ENCODE measurements at regions not wholly inside any gene's neighbourhood (a gene's known extent, or its start where the extent isn't known, plus 50 kb on each side); places are given as distances from the start of the nearest gene placed in this dataset.

DNA sequence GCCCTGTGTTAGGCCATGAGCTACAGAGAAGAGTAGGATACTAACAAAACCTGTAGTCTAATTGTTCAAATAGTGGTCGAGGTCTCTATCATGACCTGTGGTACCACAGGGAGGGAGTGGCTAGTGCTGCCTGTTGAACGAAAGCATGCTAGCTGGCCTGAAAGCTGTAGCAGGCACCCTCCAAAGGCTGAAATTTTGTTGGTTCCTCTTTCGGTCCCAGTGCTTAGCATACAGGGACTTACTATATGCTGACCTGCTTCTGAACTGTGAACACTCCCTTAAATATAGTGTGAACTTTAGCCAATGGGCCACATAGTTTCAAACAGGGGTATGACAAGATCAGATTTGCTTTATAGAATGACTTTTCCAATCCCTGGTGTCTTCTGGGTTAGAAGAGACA lies 113.4 kb downstream of the PJA1 start:
- Histone ChIP-seq H3K4me1 (ENCODE audit: insufficient read depth, low read length) (0 out of 2 replicates have a peak, but pooled peaks cover 2% of the 10 kb centered on the region), H3K27me3 (ENCODE audit: insufficient read depth, low read length) (no peaks in the 10 kb centered on the region), H3K36me3 (ENCODE audit: insufficient read depth, low read depth, low read length) (no peaks in the 10 kb centered on the region), H3K27ac (ENCODE audit: low read length) (no peak overlapping the region), H3K9me3 (ENCODE audit: insufficient read depth, low read depth, low read length) (no peaks in the 10 kb centered on the region), H3K9ac (ENCODE audit: low read depth, low read length) (no peak overlapping the region), H3K4me3 (ENCODE audit: low read length) (no peak overlapping the region)

DNA sequence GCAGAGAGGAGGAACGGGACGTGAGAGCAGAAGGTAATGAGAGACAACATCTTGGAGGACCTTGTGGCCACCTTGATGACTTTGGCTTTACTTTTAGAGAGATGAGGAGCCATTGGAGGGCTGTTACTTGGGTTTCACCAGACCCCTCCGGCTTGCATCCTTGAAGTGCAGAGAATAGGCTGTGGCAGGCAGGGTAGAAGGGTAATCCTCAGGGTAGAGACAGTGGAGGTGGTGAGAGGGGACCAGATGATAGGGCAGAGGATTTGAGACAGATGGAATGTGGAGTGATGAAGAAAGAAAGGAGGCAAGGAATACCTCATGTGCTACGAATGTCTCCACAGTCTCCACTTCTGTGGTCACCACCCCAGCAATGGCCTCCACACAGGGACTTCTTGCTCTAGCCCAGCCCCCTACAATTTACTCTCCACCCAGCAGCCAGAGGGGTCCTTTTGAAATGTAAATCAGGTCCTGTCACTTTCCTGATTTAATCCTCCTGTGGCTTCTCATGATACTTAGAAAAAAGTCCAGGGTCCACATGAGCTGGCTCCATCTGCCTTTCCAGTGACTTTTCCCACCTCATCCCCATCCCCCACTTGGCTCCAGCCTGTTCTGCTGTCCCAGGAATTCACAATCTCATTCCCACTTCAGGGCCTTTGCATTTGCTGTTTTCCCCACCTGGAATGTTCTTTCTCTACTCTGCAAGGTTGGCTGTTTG lies 115.0 kb downstream of the PJA1 start:
- no peak overlapping the region for H3K4me3 ChIP-seq (ENCODE audit: low read length)
- no peak overlapping the region for H3K27ac ChIP-seq (ENCODE audit: low read length)
- H3K27me3 ChIP-seq (ENCODE audit: insufficient read depth, low read length), result no peaks in the 10 kb centered on the region
- H3K9ac ChIP-seq (ENCODE audit: low read depth, low read length), result no peak overlapping the region
- H3K4me1 ChIP-seq (ENCODE audit: insufficient read depth, low read length), result 0 out of 2 replicates have a peak, but pooled peaks cover 2% of the 10 kb centered on the region
- H3K36me3 ChIP-seq (ENCODE audit: insufficient read depth, low read depth, low read length), result no peaks in the 10 kb centered on the region
- no peaks in the 10 kb centered on the region for H3K9me3 ChIP-seq (ENCODE audit: insufficient read depth, low read depth, low read length)

- Histone ChIP-seq H3K9me3 (ENCODE audit: insufficient read depth, low read depth, low read length) (no peaks in the 10 kb centered on the region), H3K27me3 (ENCODE audit: insufficient read depth, low read length) (no peaks in the 10 kb centered on the region), H3K36me3 (ENCODE audit: insufficient read depth, low read depth, low read length) (no peaks in the 10 kb centered on the region), H3K27ac (ENCODE audit: low read length) (no peak overlapping the region), H3K4me1 (ENCODE audit: insufficient read depth, low read length) (0 out of 2 replicates have a peak, but pooled peaks cover 2% of the 10 kb centered on the region), H3K4me3 (ENCODE audit: low read length) (no peak overlapping the region), H3K9ac (ENCODE audit: low read depth, low read length) (no peak overlapping the region)
Observed at GRCh38 chrX:69046996-69047490, 118.2 kb downstream of the PJA1 start.

GRCh38 chrX:69045616-69046345 lies 119.5 kb downstream of the PJA1 start:
- 0 out of 2 replicates have a peak, but pooled peaks cover 2% of the 10 kb centered on the region for H3K4me1 ChIP-seq (ENCODE audit: insufficient read depth, low read length)
- H3K9ac ChIP-seq (ENCODE audit: low read depth, low read length), result no peak overlapping the region
- H3K27ac ChIP-seq (ENCODE audit: low read length), result no peak overlapping the region
- no peaks in the 10 kb centered on the region for H3K27me3 ChIP-seq (ENCODE audit: insufficient read depth, low read length)
- H3K36me3 ChIP-seq (ENCODE audit: insufficient read depth, low read depth, low read length), result no peaks in the 10 kb centered on the region
- H3K4me3 ChIP-seq (ENCODE audit: low read length), result no peak overlapping the region
- H3K9me3 ChIP-seq (ENCODE audit: insufficient read depth, low read depth, low read length), result no peaks in the 10 kb centered on the region

DNA sequence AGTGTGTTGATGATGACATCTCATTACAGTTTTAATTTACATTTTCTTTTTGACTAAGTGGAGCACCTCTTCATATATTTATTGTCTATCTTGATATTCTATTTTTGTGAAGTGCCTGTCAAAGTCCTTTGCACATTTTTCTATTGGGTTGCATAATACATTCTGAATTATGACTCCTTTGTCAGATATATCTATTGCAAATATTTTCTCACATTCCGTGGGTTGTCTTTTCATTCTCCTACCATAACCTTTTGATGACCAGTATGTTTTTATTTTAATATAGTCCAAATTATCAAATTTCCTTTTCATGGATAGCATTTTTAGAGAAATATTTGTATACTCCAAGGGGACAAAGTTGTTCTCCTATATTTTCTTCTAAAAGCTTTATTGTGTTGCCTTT lies 126.4 kb downstream of the PJA1 start:
- H3K27me3 ChIP-seq (ENCODE audit: insufficient read depth, low read length), result no peaks in the 10 kb centered on the region
- H3K36me3 ChIP-seq (ENCODE audit: insufficient read depth, low read depth, low read length), result no peaks in the 10 kb centered on the region
- no peaks in the 10 kb centered on the region for H3K9me3 ChIP-seq (ENCODE audit: insufficient read depth, low read depth, low read length)
- peaks cover 5% of the 10 kb centered on the region; the same call in 1 of the 2 replicates for H3K4me1 ChIP-seq (ENCODE audit: insufficient read depth, low read length)
- no peak overlapping the region for H3K9ac ChIP-seq (ENCODE audit: low read depth, low read length)
- no peak overlapping the region for H3K27ac ChIP-seq (ENCODE audit: low read length)
- H3K4me3 ChIP-seq (ENCODE audit: low read length), result no peak overlapping the region

- H3K36me3 ChIP-seq (ENCODE audit: insufficient read depth, low read depth, low read length), result no peaks in the 10 kb centered on the region
- H3K27me3 ChIP-seq (ENCODE audit: insufficient read depth, low read length), result no peaks in the 10 kb centered on the region
Observed at GRCh38 chrX:69038188-69038587, 127.1 kb downstream of the PJA1 start.

DNA sequence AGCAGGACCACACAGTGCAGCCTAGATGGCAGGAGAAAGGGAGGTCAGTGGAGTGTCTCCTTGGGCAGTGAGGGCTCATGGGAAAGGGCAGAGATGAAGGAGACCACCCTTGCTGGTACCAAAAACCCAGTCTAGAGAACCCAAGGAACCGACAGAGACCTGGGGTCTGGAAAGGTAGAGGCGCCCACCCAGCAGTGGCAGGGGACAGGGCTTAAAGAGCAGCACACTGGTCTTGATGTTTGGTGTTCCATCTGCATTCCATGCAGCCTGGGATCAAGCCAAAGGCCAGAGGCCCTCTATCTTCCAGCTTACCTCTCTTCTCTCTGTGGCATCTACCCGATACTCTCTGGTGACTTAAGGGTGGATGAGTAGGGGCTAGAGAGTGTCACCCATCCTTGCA lies 127.5 kb downstream of the PJA1 start:
- no peaks in the 10 kb centered on the region for H3K9me3 ChIP-seq (ENCODE audit: insufficient read depth, low read depth, low read length)
- H3K27ac ChIP-seq (ENCODE audit: low read length), result no peak overlapping the region
- H3K4me1 ChIP-seq (ENCODE audit: insufficient read depth, low read length), result peaks cover 5% of the 10 kb centered on the region; the same call in 1 of the 2 replicates
- H3K36me3 ChIP-seq (ENCODE audit: insufficient read depth, low read depth, low read length), result no peaks in the 10 kb centered on the region
- no peaks in the 10 kb centered on the region for H3K27me3 ChIP-seq (ENCODE audit: insufficient read depth, low read length)
- H3K4me3 ChIP-seq (ENCODE audit: low read length), result no peak overlapping the region
- no peak overlapping the region for H3K9ac ChIP-seq (ENCODE audit: low read depth, low read length)

More at GRCh38 chrX:69038188-69038587, 127.1 kb downstream of the PJA1 start:
- no peak overlapping the region for H3K27ac ChIP-seq (ENCODE audit: low read length)
- peaks cover 5% of the 10 kb centered on the region; the same call in 1 of the 2 replicates for H3K4me1 ChIP-seq (ENCODE audit: insufficient read depth, low read length)
- H3K9ac ChIP-seq (ENCODE audit: low read depth, low read length), result no peak overlapping the region
- no peaks in the 10 kb centered on the region for H3K9me3 ChIP-seq (ENCODE audit: insufficient read depth, low read depth, low read length)
- no peak overlapping the region for H3K4me3 ChIP-seq (ENCODE audit: low read length)

GRCh38 chrX:69036674-69037573 lies 128.3 kb downstream of the PJA1 start:
- Histone ChIP-seq H3K9me3 (ENCODE audit: insufficient read depth, low read depth, low read length) (no peaks in the 10 kb centered on the region), H3K27me3 (ENCODE audit: insufficient read depth, low read length) (no peaks in the 10 kb centered on the region), H3K4me1 (ENCODE audit: insufficient read depth, low read length) (peaks cover 5% of the 10 kb centered on the region; the same call in 1 of the 2 replicates)

GRCh38 chrX:69034451-69034850 lies 130.8 kb downstream of the PJA1 start:
- Histone ChIP-seq H3K27ac (ENCODE audit: low read length) (no peak overlapping the region), H3K27me3 (ENCODE audit: insufficient read depth, low read length) (no peaks in the 10 kb centered on the region), H3K4me3 (ENCODE audit: low read length) (no peak overlapping the region), H3K4me1 (ENCODE audit: insufficient read depth, low read length) (peaks cover 14% of the 10 kb centered on the region; the same call in 1 of the 2 replicates), H3K36me3 (ENCODE audit: insufficient read depth, low read depth, low read length) (no peaks in the 10 kb centered on the region), H3K9me3 (ENCODE audit: insufficient read depth, low read depth, low read length) (no peaks in the 10 kb centered on the region), H3K9ac (ENCODE audit: low read depth, low read length) (no peak overlapping the region)

More at GRCh38 chrX:69036674-69037573, 128.3 kb downstream of the PJA1 start:
- H3K4me3 ChIP-seq (ENCODE audit: low read length), result no peak overlapping the region
- no peak overlapping the region for H3K27ac ChIP-seq (ENCODE audit: low read length)
- H3K36me3 ChIP-seq (ENCODE audit: insufficient read depth, low read depth, low read length), result no peaks in the 10 kb centered on the region
- no peak overlapping the region for H3K9ac ChIP-seq (ENCODE audit: low read depth, low read length)

DNA sequence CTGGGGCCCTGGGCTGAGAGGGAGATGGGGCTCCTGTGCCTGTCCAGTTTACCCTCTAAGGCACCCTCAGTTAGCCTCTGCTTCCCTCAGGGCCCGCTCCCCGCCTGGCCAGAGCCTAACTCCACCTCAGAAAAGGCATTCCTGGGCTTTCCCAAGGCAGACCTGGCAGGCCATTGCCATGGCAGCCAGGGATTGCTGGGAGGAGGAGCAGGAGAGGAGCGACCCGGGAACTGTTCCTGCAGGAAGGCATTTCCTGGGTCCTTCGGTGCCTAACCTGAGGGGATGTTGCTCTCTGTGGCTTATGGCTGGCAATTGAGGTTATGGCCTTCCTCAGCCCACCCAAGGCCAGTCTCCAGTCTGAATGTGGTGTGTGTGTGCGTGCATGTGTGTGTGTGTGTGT lies 131.3 kb downstream of the PJA1 start:
- no peak overlapping the region for H3K27ac ChIP-seq (ENCODE audit: low read length)
- H3K27me3 ChIP-seq (ENCODE audit: insufficient read depth, low read length), result no peaks in the 10 kb centered on the region
- H3K36me3 ChIP-seq (ENCODE audit: insufficient read depth, low read depth, low read length), result no peaks in the 10 kb centered on the region
- no peak overlapping the region for H3K4me3 ChIP-seq (ENCODE audit: low read length)
- H3K9ac ChIP-seq (ENCODE audit: low read depth, low read length), result no peak overlapping the region
- H3K9me3 ChIP-seq (ENCODE audit: insufficient read depth, low read depth, low read length), result no peaks in the 10 kb centered on the region
- H3K4me1 ChIP-seq (ENCODE audit: insufficient read depth, low read length), result peaks cover 14% of the 10 kb centered on the region; the same call in 1 of the 2 replicates

- no peak overlapping the region for H3K9ac ChIP-seq (ENCODE audit: low read depth, low read length)
- peaks cover 14% of the 10 kb centered on the region; the same call in 1 of the 2 replicates for H3K4me1 ChIP-seq (ENCODE audit: insufficient read depth, low read length)
- no peaks in the 10 kb centered on the region for H3K9me3 ChIP-seq (ENCODE audit: insufficient read depth, low read depth, low read length)
- H3K36me3 ChIP-seq (ENCODE audit: insufficient read depth, low read depth, low read length), result no peaks in the 10 kb centered on the region
- H3K4me3 ChIP-seq (ENCODE audit: low read length), result no peak overlapping the region
- H3K27me3 ChIP-seq (ENCODE audit: insufficient read depth, low read length), result no peaks in the 10 kb centered on the region
- no peak overlapping the region for H3K27ac ChIP-seq (ENCODE audit: low read length)
Observed at GRCh38 chrX:69032601-69033000, 132.7 kb downstream of the PJA1 start.
